Hepatocyte (in vitro differentiated cells): ENCODE measurements at regions not wholly inside any gene's neighbourhood (a gene's known extent, or its start where the extent isn't known, plus 50 kb on each side); places are given as distances from the start of the nearest gene placed in this dataset.

Source experiments
- CTCF ChIP-seq: fragments of 200-600 bp; sonication (generic); IDR thresholded peaks from 2 replicates; pipeline ENCODE4 v1.5.1; 2016; ENCODE audit warnings: antibody characterized with exemption, mild to moderate bottlenecking; ENCODE audit not compliant: poor library complexity
- EZH2 ChIP-seq: fragments of 200-600 bp; sonication (generic); IDR thresholded peaks from 2 replicates; pipeline ENCODE4 v1.6.1; 2016; ENCODE audit warnings: antibody characterized with exemption, mild to moderate bottlenecking, borderline replicate concordance
- EZH2phosphoT487 ChIP-seq: fragments of 200-600 bp; sonication (generic); IDR thresholded peaks from one replicate; pipeline ENCODE4 v1.6.1; 2018; ENCODE audit warnings: antibody characterized with exemption, mild to moderate bottlenecking, low read depth, moderate library complexity; ENCODE audit not compliant: unreplicated experiment, severe bottlenecking

- TF ChIP-seq CTCF (no peak), EZH2 (no peak), EZH2phosphoT487 (no peak)
Measured at GRCh38 chr1:234835239-234835638, 225.3 kb upstream of the IRF2BP2 start.
